LNCaP clone FGC (cell line): ENCODE measurements at regions not wholly inside any gene's neighbourhood (a gene's known extent, or its start where the extent isn't known, plus 50 kb on each side); places are given as distances from the start of the nearest gene placed in this dataset.

ENCODE experiments used
- DNase-seq: peaks from one replicate; pipeline ENCODE4 v3.0.0-alpha.2; 2011; ENCODE audit warnings: low read depth
- H3K4me3 ChIP-seq: 2 replicates; pipeline ENCODE4 v1.5.1; 2011; ENCODE audit warnings: mild to moderate bottlenecking, low read depth, low read length, control low read depth
- CTCF ChIP-seq: IDR thresholded peaks from 2 replicates; pipeline ENCODE4 v1.5.1; 2012; ENCODE audit warnings: mild to moderate bottlenecking; ENCODE audit not compliant: control insufficient read depth, insufficient read depth; ENCODE audit errors: extremely low read depth

DNA sequence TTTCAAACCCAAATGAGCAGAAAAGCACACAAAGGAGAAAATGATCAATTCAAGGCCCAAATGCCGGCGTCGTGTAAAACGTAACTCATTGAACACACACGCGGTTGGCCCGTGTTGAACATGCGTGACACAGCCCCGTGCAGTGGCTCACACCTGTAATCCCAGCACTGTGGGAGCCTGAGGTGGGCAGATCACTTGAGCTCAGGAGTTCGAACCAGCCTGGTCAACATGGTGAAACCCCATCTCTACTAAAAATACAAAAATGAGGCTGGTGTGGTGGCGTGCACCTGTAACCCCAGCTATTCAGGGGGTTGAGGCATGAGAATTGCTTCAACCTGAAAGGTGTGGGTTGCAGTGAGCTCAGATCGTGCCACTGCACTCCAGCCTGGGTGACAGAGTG, 156.7 kb upstream of the KLF6 start:
- no peak overlapping the region for H3K4me3 ChIP-seq
- no peak for TF ChIP-seq CTCF
- no peak for DNase-seq

DNA sequence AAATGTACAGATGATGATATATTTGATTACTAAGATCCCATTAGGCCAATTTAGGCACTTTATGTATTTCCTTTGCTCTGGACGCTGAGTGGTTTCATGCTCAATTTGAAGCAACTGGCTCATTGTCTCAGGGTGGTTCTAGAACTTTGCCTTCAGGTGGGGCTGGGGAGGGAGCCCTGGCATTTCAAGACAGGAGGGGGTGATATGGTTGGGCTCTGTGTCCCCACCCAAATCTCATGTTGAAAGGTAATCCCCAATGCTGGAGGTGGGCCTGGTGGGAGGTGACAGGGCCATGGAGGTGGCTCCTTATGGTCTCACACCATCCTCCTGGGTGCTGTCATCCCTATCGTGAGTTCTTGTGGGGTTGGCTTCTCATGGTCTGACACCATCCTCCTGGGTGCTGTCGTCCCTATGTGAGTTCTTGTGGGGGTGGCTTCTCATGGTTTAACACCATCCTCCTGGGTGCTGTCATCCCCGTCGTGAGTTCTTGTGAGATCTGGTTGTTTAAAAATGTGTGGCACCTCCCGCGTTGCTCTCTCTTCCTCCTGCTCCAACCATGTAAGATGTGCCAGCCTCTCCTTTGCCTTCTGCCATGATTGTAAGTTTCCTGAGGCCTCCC, 151.5 kb upstream of the KLF6 start:
- DNase-seq: no peak
- no peak for TF ChIP-seq CTCF
- no peak overlapping the region for H3K4me3 ChIP-seq

- DNase-seq: peak; percentile 87
- TF ChIP-seq CTCF: no peak
- peak overlapping the region; percentile 35 for H3K4me3 ChIP-seq
Measured at GRCh38 chr10:3935933-3936359, 150.9 kb upstream of the KLF6 start.

- TF ChIP-seq CTCF: no peak
- DNase-seq: no peak
- H3K4me3 ChIP-seq: no peak overlapping the region
Measured at GRCh38 chr10:3935141-3935540, 150.1 kb upstream of the KLF6 start.

DNA sequence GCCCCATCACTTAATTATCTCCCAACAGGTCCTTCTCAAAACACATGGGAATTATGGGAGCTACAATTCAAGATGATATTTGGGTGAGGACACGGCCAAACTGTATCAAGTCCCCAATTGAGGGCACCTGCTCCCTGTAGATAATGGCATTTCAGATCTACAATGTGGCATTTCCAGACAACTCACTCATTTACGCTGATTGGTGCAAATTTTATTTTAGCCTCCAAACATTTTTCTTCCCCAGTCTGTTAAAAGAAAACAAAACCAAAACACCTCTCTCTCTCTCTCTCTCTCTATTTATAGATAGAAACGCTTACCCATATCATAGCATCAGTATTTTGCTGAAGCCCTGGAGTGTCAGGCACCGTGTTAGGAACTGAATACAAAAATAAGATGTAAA, 148.7 kb upstream of the KLF6 start:
- TF ChIP-seq CTCF: no peak
- H3K4me3 ChIP-seq: no peak overlapping the region
- no peak for DNase-seq

- DNase-seq: no peak
Measured at GRCh38 chr10:3932597-3933375, 147.8 kb upstream of the KLF6 start.

More at GRCh38 chr10:3932597-3933375, 147.8 kb upstream of the KLF6 start:
- TF ChIP-seq CTCF: no peak
- H3K4me3 ChIP-seq: no peak overlapping the region
